HG03135 (cell line): ENCODE measurements at regions not wholly inside any gene's neighbourhood (a gene's known extent, or its start where the extent isn't known, plus 50 kb on each side); places are given as distances from the start of the nearest gene placed in this dataset.
A peak's percentile ranks its signal among the peaks of the same experiment; 100 is the strongest.
"Not testable (repeated sequence)": the region's sequence is repeated elsewhere in the genome, so short reads cannot be mapped to it uniquely, and the experiment has no call there.

ENCODE experiments used
- ATAC-seq: cut with Tn5 transposase; IDR thresholded peaks from one replicate; pipeline ENCODE4 v1.9.1; 2021; ENCODE audit warnings: mild to moderate bottlenecking, moderate library complexity; ENCODE audit not compliant: unreplicated experiment

GRCh38 chr2:54065411-54065810 is 50.0 kb upstream of the ACYP2 start:
- ATAC-seq = no peak

GRCh38 chr2:54063967-54064535 is 51.4 kb upstream of the ACYP2 start:
- no peak for ATAC-seq

GRCh38 chr2:54062401-54062800 is 53.0 kb upstream of the ACYP2 start:
- ATAC-seq = no peak

GRCh38 chr2:54061272-54061671 is 54.1 kb upstream of the ACYP2 start:
- no peak for ATAC-seq

GRCh38 chr2:54059986-54060385 is 55.4 kb upstream of the ACYP2 start:
- no peak for ATAC-seq

- no peak for ATAC-seq
Observed at GRCh38 chr2:54059504-54059903, 55.9 kb upstream of the ACYP2 start.

- ATAC-seq = no peak
Observed at GRCh38 chr2:54058449-54058848, 57.0 kb upstream of the ACYP2 start.

GRCh38 chr2:54054774-54055173 is 60.6 kb upstream of the ACYP2 start:
- ATAC-seq = no peak

- ATAC-seq = peak; percentile 60
Observed at GRCh38 chr2:54054271-54054670, 61.1 kb upstream of the ACYP2 start.

- peak; percentile 25 for ATAC-seq
Observed at GRCh38 chr2:54053830-54054229, 61.6 kb upstream of the ACYP2 start.

GRCh38 chr2:54052825-54053718 is 62.3 kb upstream of the ACYP2 start:
- ATAC-seq = no peak

GRCh38 chr2:54050445-54050844 is 65.0 kb upstream of the ACYP2 start:
- no peak for ATAC-seq

GRCh38 chr2:54049365-54049764 is 66.0 kb upstream of the ACYP2 start:
- ATAC-seq = no peak

- not testable (repeated sequence) for ATAC-seq
Observed at GRCh38 chr2:54048896-54049295, 66.5 kb upstream of the ACYP2 start.

- ATAC-seq = no peak
Observed at GRCh38 chr2:54048117-54048785, 67.2 kb upstream of the ACYP2 start.

- no peak for ATAC-seq
Observed at GRCh38 chr2:54047658-54048057, 67.8 kb upstream of the ACYP2 start.

- no peak for ATAC-seq
Observed at GRCh38 chr2:54047091-54047490, 68.3 kb upstream of the ACYP2 start.

- ATAC-seq = no peak
Observed at GRCh38 chr2:54042897-54043620, 72.3 kb upstream of the PSME4 start.

- ATAC-seq = no peak
Observed at GRCh38 chr2:54042341-54042740, 71.5 kb upstream of the PSME4 start.

- ATAC-seq = no peak
Observed at GRCh38 chr2:54041135-54041534, 70.3 kb upstream of the PSME4 start.

- ATAC-seq = no peak
Observed at GRCh38 chr2:54040685-54041084, 69.9 kb upstream of the PSME4 start.
